A549 (cell line): ENCODE measurements at regions not wholly inside any gene's neighbourhood (a gene's known extent, or its start where the extent isn't known, plus 50 kb on each side); places are given as distances from the start of the nearest gene placed in this dataset.

Experiments
- ATAC-seq, 2 experiments: fragments of 200-7000 bp in 1 of 2; fragments of >200 bp in 1 of 2; cut with Nextera tagmentation in 1 of 2; cut with Tn5 transposase in 1 of 2; 3 replicates each; pipeline versions ENCODE4 v1.8.0 to v1.9.1; 2018 to 2020; ENCODE audit warnings: mild to moderate bottlenecking in 1 of 2, moderate library complexity in 1 of 2
- CTCF ChIA-PET: fragments of 300-600 bp; sonication (Branson Sonifier 250); formaldehyde crosslinking; extraction: SDS; loops from one replicate; lab custom pipeline; 2021; ENCODE audit warnings: antibody characterized with exemption, inconsistent platforms; lab: Yijun Ruan, JAX
- POLR2A ChIA-PET: fragments of 350-600 bp; formaldehyde crosslinking; extraction: SDS; loops from one replicate; lab custom pipeline; 2021; ENCODE audit warnings: antibody characterized with exemption, inconsistent platforms; lab: Yijun Ruan, JAX
- DNase-seq, 2 experiments: peaks; one replicate each; pipeline versions ENCODE4 v3.0.0 to v3.0.0-alpha.2; 2011 to 2016; ENCODE audit warnings: low read depth in 1 of 2, low spot score in 1 of 2
- FAIRE-seq: peaks from 2 replicates; lab custom pipeline; 2011; peaks lifted over from hg19 to GRCh38; lab: Jason Lieb, UNC
- H3K27ac ChIP-seq, 2 experiments: fragments of >200 bp; sonication (Bioruptor Twin); formaldehyde crosslinking; 3 replicates each; pipeline ENCODE4 v1.5.1; 2016 to 2017
- H3K4me1 ChIP-seq: fragments of >200 bp; sonication (Bioruptor Twin); formaldehyde crosslinking; 3 replicates; pipeline ENCODE4 v1.6.1; 2016
- H3K4me2 ChIP-seq: fragments of >200 bp; sonication (Bioruptor Twin); formaldehyde crosslinking; 3 replicates; pipeline ENCODE4 v1.6.1; 2016
- H3K4me3 ChIP-seq: fragments of >200 bp; sonication (Bioruptor Twin); formaldehyde crosslinking; 3 replicates; pipeline ENCODE4 v1.5.1; 2016
- H3K9me3 ChIP-seq: fragments of >200 bp; sonication (Bioruptor Twin); formaldehyde crosslinking; 3 replicates; pipeline ENCODE4 v1.6.1; 2016
- BHLHE40 ChIP-seq: IDR thresholded peaks from 2 replicates; pipeline ENCODE4 v1.6.1; 2012; ENCODE audit warnings: low read depth, low read length, inconsistent platforms
- CBX2 ChIP-seq: fragments of 200-600 bp; sonication (generic); IDR thresholded peaks from 2 replicates; pipeline ENCODE4 v1.6.1; 2016; ENCODE audit warnings: low read depth, mild to moderate bottlenecking, borderline replicate concordance
- CEBPB ChIP-seq, 2 experiments: fragments of >200 bp in 1 of 2; sonication (Bioruptor Twin) in 1 of 2; formaldehyde crosslinking in 1 of 2; IDR thresholded peaks; 2 replicates each; pipeline ENCODE4 v1.6.1; 2012 to 2016
- CHD2 ChIP-seq: fragments of 150-350 bp; IDR thresholded peaks from 2 replicates; pipeline ENCODE4 v1.6.1; 2014; ENCODE audit warnings: low read length; ENCODE audit not compliant: partially characterized antibody
- EHF ChIP-seq: fragments of 250-450 bp; sonication (Bioruptor Pico); IDR thresholded peaks from 2 replicates; pipeline ENCODE4 v1.5.0; 2020; ENCODE audit warnings: mild to moderate bottlenecking
- ESRRA ChIP-seq: fragments of 150-350 bp; IDR thresholded peaks from 2 replicates; pipeline ENCODE4 v1.6.1; 2014; ENCODE audit warnings: mild to moderate bottlenecking, low read length, borderline replicate concordance
- FOSB ChIP-seq: fragments of 250-450 bp; sonication (Bioruptor Pico); IDR thresholded peaks from 2 replicates; pipeline ENCODE4 v1.5.0; 2020; ENCODE audit warnings: mild to moderate bottlenecking, moderate library complexity
- FOSL2 ChIP-seq, 2 experiments: fragments of 450-650 bp in 1 of 2; fragments of >200 bp in 1 of 2; sonication (Bioruptor Twin) in 1 of 2; formaldehyde crosslinking; IDR thresholded peaks; 2 replicates each; pipeline versions ENCODE4 v1.5.0 to v1.6.1; 2016 to 2020; ENCODE audit warnings: mild to moderate bottlenecking in 1 of 2, moderate library complexity in 1 of 2
- FOXS1 ChIP-seq: fragments of 250-450 bp; sonication (Bioruptor Pico); IDR thresholded peaks from 2 replicates; pipeline ENCODE4 v1.5.0; 2020; ENCODE audit warnings: mild to moderate bottlenecking, moderate library complexity
- GATA3 ChIP-seq: IDR thresholded peaks from 2 replicates; pipeline ENCODE4 v1.6.1; 2012; ENCODE audit warnings: borderline replicate concordance
- HEYL ChIP-seq: fragments of 250-450 bp; sonication (Bioruptor Pico); IDR thresholded peaks from 2 replicates; pipeline ENCODE4 v1.8.0; 2021; ENCODE audit warnings: mild to moderate bottlenecking, moderate library complexity
- HOXA7 ChIP-seq: fragments of 250-450 bp; sonication (Bioruptor Pico); IDR thresholded peaks from 2 replicates; pipeline ENCODE4 v1.5.0; 2020; ENCODE audit warnings: mild to moderate bottlenecking, moderate library complexity
- HOXB5 ChIP-seq: fragments of 250-450 bp; sonication (Bioruptor Pico); IDR thresholded peaks from 2 replicates; pipeline ENCODE4 v1.5.0; 2020; ENCODE audit warnings: mild to moderate bottlenecking, moderate library complexity
- MAFK ChIP-seq: fragments of 450-650 bp; IDR thresholded peaks from 2 replicates; pipeline ENCODE4 v1.6.1; 2014; ENCODE audit not compliant: partially characterized antibody
- MAZ ChIP-seq: fragments of 150-350 bp; IDR thresholded peaks from 2 replicates; pipeline ENCODE4 v1.6.1; 2014; ENCODE audit warnings: antibody characterized with exemption, low read depth, low read length, borderline replicate concordance
- NPAS2 ChIP-seq: fragments of 250-450 bp; sonication (Bioruptor Pico); IDR thresholded peaks from 2 replicates; pipeline ENCODE4 v1.8.0; 2022; ENCODE audit warnings: mild to moderate bottlenecking, moderate library complexity, borderline replicate concordance
- NR3C1 ChIP-seq: fragments of >200 bp; sonication (Bioruptor Twin); formaldehyde crosslinking; IDR thresholded peaks from 3 replicates; pipeline ENCODE4 v1.6.1; 2017
- POLR2A ChIP-seq: IDR thresholded peaks from 2 replicates; pipeline ENCODE4 v1.6.1; 2012; ENCODE audit warnings: mild to moderate bottlenecking, low read length
- RARB ChIP-seq: fragments of 250-450 bp; sonication (Bioruptor Pico); IDR thresholded peaks from 2 replicates; pipeline ENCODE4 v1.8.0; 2021; ENCODE audit warnings: mild to moderate bottlenecking, moderate library complexity
- TP53 ChIP-seq: fragments of 250-450 bp; sonication (Bioruptor Pico); IDR thresholded peaks from 2 replicates; pipeline ENCODE4 v1.5.0; 2021; ENCODE audit warnings: mild to moderate bottlenecking, moderate library complexity
- WGBS: methylation state at CpG from one replicate; pipeline ENCODE4 v1.1.6; 2017; ENCODE audit errors: missing lambda C conversion rate; 5-methylcytosine and 5-hydroxymethylcytosine counted together
- TF ChIP-seq, protein P1 (sequence below): fragments of >200 bp; sonication (Bioruptor Twin); formaldehyde crosslinking; IDR thresholded peaks from 3 replicates; pipeline ENCODE4 v1.6.1; 2016
- TF ChIP-seq, protein P2 (sequence below): IDR thresholded peaks from 2 replicates; pipeline ENCODE4 v1.6.1; 2012
- TF ChIP-seq, protein P3 (sequence below): fragments of >200 bp; sonication (Bioruptor Twin); formaldehyde crosslinking; IDR thresholded peaks from 2 replicates; pipeline ENCODE4 v1.6.1; 2016
- TF ChIP-seq, protein P4 (sequence below): IDR thresholded peaks from 2 replicates; pipeline ENCODE4 v1.6.1; 2012
- TF ChIP-seq, protein P5 (sequence below): fragments of 250-450 bp; sonication (Bioruptor Pico); IDR thresholded peaks from 2 replicates; pipeline ENCODE4 v1.5.0; 2021; ENCODE audit warnings: mild to moderate bottlenecking, moderate library complexity, borderline replicate concordance
- TF ChIP-seq, protein P6 (sequence below): fragments of 200-600 bp; sonication (generic); IDR thresholded peaks from 2 replicates; pipeline ENCODE4 v1.6.1; 2016; ENCODE audit warnings: antibody characterized with exemption, mild to moderate bottlenecking, moderate library complexity
- TF ChIP-seq, protein P7 (sequence below): fragments of 450-650 bp; IDR thresholded peaks from 2 replicates; pipeline ENCODE4 v1.6.1; 2014; ENCODE audit warnings: antibody characterized with exemption

- no peaks in the 10 kb centered on the region for H3K9me3 ChIP-seq
- TF ChIP-seq NR3C1 (no peak), RARB (CRISPR knock-in tag) (no peak), BHLHE40 (no peak), CEBPB (IDR thresholded peaks at IDR 0.05) (no peak), EHF (CRISPR knock-in tag) (no peak), HOXA7 (CRISPR knock-in tag) (no peak), POLR2A (no peak), TP53 (CRISPR knock-in tag) (no peak), MAZ (no peak), CBX2 (no peak), FOSB (CRISPR knock-in tag) (no peak), FOSL2 (IDR thresholded peaks at IDR 0.05) (no peak), FOSL2 (CRISPR knock-in tag; IDR thresholded peaks at IDR 0.05) (no peak)
- TF ChIP-seq, protein P1, sequence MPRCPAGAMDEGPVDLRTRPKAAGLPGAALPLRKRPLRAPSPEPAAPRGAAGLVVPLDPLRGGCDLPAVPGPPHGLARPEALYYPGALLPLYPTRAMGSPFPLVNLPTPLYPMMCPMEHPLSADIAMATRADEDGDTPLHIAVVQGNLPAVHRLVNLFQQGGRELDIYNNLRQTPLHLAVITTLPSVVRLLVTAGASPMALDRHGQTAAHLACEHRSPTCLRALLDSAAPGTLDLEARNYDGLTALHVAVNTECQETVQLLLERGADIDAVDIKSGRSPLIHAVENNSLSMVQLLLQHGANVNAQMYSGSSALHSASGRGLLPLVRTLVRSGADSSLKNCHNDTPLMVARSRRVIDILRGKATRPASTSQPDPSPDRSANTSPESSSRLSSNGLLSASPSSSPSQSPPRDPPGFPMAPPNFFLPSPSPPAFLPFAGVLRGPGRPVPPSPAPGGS = no peak
- TF ChIP-seq, protein P2, sequence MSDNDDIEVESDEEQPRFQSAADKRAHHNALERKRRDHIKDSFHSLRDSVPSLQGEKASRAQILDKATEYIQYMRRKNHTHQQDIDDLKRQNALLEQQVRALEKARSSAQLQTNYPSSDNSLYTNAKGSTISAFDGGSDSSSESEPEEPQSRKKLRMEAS = no peak
- TF ChIP-seq, protein P3, sequence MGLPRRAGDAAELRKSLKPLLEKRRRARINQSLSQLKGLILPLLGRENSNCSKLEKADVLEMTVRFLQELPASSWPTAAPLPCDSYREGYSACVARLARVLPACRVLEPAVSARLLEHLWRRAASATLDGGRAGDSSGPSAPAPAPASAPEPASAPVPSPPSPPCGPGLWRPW = no peak
- TF ChIP-seq, protein P4, sequence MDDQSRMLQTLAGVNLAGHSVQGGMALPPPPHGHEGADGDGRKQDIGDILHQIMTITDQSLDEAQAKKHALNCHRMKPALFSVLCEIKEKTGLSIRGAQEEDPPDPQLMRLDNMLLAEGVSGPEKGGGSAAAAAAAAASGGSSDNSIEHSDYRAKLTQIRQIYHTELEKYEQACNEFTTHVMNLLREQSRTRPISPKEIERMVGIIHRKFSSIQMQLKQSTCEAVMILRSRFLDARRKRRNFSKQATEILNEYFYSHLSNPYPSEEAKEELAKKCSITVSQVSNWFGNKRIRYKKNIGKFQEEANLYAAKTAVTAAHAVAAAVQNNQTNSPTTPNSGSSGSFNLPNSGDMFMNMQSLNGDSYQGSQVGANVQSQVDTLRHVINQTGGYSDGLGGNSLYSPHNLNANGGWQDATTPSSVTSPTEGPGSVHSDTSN = no peak
- TF ChIP-seq, protein P5, sequence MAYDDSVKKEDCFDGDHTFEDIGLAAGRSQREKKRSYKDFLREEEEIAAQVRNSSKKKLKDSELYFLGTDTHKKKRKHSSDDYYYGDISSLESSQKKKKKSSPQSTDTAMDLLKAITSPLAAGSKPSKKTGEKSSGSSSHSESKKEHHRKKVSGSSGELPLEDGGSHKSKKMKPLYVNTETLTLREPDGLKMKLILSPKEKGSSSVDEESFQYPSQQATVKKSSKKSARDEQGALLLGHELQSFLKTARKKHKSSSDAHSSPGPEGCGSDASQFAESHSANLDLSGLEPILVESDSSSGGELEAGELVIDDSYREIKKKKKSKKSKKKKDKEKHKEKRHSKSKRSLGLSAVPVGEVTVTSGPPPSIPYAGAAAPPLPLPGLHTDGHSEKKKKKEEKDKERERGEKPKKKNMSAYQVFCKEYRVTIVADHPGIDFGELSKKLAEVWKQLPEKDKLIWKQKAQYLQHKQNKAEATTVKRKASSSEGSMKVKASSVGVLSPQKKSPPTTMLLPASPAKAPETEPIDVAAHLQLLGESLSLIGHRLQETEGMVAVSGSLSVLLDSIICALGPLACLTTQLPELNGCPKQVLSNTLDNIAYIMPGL (CRISPR knock-in tag) = no peak
- TF ChIP-seq, all 56 proteins: peak for 0
- FAIRE-seq (no peak), DNase-seq (no peak), ATAC-seq (no peak)
- no CpG with 5 or more reads among the region's 8 CpGs for WGBS
- POLR2A ChIA-PET = no interaction called here
- H3K4me2 ChIP-seq = no peak overlapping the region
- CTCF ChIA-PET = no interaction called here
- H3K27ac ChIP-seq = no peak overlapping the region
- no peaks in the 10 kb centered on the region for H3K4me1 ChIP-seq
- H3K4me3 ChIP-seq = no peak overlapping the region
These were observed 102.8 kb upstream of the WNT4 start for GRCh38 chr1:22245726-22246125.

DNA sequence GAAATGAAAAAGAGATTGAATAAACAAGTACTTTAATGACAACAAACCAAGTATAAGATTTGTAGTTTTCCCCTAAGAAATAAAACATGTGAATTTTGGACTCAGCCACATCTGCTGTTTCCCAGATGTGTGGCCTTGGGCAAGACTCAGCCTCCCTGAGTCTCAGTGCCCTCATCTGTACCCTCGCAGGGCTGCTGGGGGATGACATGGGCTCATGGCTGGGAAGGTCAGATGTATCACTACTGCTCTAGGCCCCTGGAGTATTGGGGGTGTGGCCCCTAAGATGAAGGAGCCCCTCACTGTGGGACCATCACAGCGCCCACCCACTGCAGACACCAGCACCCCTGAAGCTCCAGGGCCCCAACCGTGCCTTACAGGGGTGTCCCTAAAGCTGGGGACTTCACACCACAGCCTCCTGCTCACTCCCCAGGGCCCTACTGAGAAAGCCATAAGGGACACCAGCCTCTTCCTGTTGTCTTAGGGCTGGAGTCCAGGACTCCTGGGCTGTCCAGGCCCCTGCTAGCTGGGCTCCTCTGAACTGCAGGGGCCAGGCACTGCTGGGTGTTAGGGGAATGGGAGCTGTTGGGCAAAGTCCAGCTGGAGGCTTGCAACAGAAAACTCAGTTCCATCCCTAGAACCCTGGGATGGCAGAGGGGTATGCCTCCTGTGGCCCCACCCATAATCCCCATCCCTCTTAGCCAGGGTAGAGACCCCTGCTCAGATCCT, 104.0 kb upstream of the WNT4 start:
- Histone ChIP-seq H3K4me1 (no peaks in the 10 kb centered on the region), H3K4me2 (no peak overlapping the region), H3K9me3 (no peaks in the 10 kb centered on the region), H3K27ac (no peak overlapping the region), H3K4me3 (no peak overlapping the region)
- ChIA-PET POLR2A (no interaction called here), CTCF (interaction anchor here (0.6 kb wide), 1 partner anchor 44 kb away, joined by 3 read pairs; no protein-coding TSS in a partner anchor)
- DNase-seq = no peak
- WGBS = 92% methylated on average over 1 of the region's 3 CpGs
- ATAC-seq = no peak
- FAIRE-seq = no peak
- no peak for TF ChIP-seq HEYL (CRISPR knock-in tag)
- no peak for TF ChIP-seq HOXB5 (CRISPR knock-in tag)
- TF ChIP-seq, protein P3 = no peak
- no peak for TF ChIP-seq MAFK
- TF ChIP-seq FOSB (CRISPR knock-in tag) = no peak
- TF ChIP-seq FOSL2 (IDR thresholded peaks at IDR 0.05) = no peak
- no peak for TF ChIP-seq FOSL2 (CRISPR knock-in tag; IDR thresholded peaks at IDR 0.05)
- TF ChIP-seq, protein P6, sequence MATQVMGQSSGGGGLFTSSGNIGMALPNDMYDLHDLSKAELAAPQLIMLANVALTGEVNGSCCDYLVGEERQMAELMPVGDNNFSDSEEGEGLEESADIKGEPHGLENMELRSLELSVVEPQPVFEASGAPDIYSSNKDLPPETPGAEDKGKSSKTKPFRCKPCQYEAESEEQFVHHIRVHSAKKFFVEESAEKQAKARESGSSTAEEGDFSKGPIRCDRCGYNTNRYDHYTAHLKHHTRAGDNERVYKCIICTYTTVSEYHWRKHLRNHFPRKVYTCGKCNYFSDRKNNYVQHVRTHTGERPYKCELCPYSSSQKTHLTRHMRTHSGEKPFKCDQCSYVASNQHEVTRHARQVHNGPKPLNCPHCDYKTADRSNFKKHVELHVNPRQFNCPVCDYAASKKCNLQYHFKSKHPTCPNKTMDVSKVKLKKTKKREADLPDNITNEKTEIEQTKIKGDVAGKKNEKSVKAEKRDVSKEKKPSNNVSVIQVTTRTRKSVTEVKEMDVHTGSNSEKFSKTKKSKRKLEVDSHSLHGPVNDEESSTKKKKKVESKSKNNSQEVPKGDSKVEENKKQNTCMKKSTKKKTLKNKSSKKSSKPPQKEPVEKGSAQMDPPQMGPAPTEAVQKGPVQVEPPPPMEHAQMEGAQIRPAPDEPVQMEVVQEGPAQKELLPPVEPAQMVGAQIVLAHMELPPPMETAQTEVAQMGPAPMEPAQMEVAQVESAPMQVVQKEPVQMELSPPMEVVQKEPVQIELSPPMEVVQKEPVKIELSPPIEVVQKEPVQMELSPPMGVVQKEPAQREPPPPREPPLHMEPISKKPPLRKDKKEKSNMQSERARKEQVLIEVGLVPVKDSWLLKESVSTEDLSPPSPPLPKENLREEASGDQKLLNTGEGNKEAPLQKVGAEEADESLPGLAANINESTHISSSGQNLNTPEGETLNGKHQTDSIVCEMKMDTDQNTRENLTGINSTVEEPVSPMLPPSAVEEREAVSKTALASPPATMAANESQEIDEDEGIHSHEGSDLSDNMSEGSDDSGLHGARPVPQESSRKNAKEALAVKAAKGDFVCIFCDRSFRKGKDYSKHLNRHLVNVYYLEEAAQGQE = no peak
- no peak for TF ChIP-seq GATA3
- TF ChIP-seq FOXS1 (CRISPR knock-in tag) = no peak
- TF ChIP-seq ESRRA = no peak
- TF ChIP-seq, protein P7, sequence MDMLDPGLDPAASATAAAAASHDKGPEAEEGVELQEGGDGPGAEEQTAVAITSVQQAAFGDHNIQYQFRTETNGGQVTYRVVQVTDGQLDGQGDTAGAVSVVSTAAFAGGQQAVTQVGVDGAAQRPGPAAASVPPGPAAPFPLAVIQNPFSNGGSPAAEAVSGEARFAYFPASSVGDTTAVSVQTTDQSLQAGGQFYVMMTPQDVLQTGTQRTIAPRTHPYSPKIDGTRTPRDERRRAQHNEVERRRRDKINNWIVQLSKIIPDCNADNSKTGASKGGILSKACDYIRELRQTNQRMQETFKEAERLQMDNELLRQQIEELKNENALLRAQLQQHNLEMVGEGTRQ = no peak
- no peak for TF ChIP-seq NPAS2
- TF ChIP-seq CHD2 = no peak
- TF ChIP-seq HOXA7 (CRISPR knock-in tag) = no peak
